NCI-H2227 (cell line): ENCODE measurements at regions not wholly inside any gene's neighbourhood (a gene's known extent, or its start where the extent isn't known, plus 50 kb on each side); places are given as distances from the start of the nearest gene placed in this dataset.
"Not testable (repeated sequence)": the region's sequence is repeated elsewhere in the genome, so short reads cannot be mapped to it uniquely, and the experiment has no call there.

Experiments
- DNase-seq: peaks from one replicate; lab custom pipeline; 2025; ENCODE audit not compliant: unreplicated experiment; lab: John Stamatoyannopoulos, UW

GRCh38 chr1:172795741-172796140 lies 136.8 kb downstream of the FASLG start:
- no peak for DNase-seq

- not testable (repeated sequence) for DNase-seq
Observed at GRCh38 chr1:172799804-172800203, 140.9 kb downstream of the FASLG start.

GRCh38 chr1:172801771-172802322 lies 142.9 kb downstream of the FASLG start:
- DNase-seq: no peak

GRCh38 chr1:172809750-172810149 lies 150.8 kb downstream of the FASLG start:
- DNase-seq: no peak

- DNase-seq: no peak
Observed at GRCh38 chr1:172810480-172811175, 151.7 kb downstream of the FASLG start.

- DNase-seq: no peak
Observed at GRCh38 chr1:172811694-172812093, 152.8 kb downstream of the FASLG start.

- DNase-seq: no peak
Observed at GRCh38 chr1:172812118-172812517, 153.2 kb downstream of the FASLG start.

GRCh38 chr1:172813330-172813729 lies 154.4 kb downstream of the FASLG start:
- DNase-seq: no peak

GRCh38 chr1:172814428-172814827 lies 155.5 kb downstream of the FASLG start:
- no peak for DNase-seq

- DNase-seq: no peak
Observed at GRCh38 chr1:172815740-172816139, 156.8 kb downstream of the FASLG start.

- DNase-seq: no peak
Observed at GRCh38 chr1:172818841-172819527, 160.1 kb downstream of the FASLG start.

GRCh38 chr1:172820475-172821158 lies 161.7 kb downstream of the FASLG start:
- no peak for DNase-seq

- no peak for DNase-seq
Observed at GRCh38 chr1:172821609-172822274, 162.8 kb downstream of the FASLG start.

- DNase-seq: no peak
Observed at GRCh38 chr1:172822886-172823285, 164.0 kb downstream of the FASLG start.

- no peak for DNase-seq
Observed at GRCh38 chr1:172823534-172823933, 164.6 kb downstream of the FASLG start.

GRCh38 chr1:172824209-172824608 lies 165.3 kb downstream of the FASLG start:
- no peak for DNase-seq

- DNase-seq: no peak
Observed at GRCh38 chr1:172826096-172826741, 167.3 kb downstream of the FASLG start.

GRCh38 chr1:172827301-172827700 lies 168.4 kb downstream of the FASLG start:
- DNase-seq: no peak

- no peak for DNase-seq
Observed at GRCh38 chr1:172827841-172828240, 168.9 kb downstream of the FASLG start.

GRCh38 chr1:172832006-172832725 lies 173.3 kb downstream of the FASLG start:
- no peak for DNase-seq
